HG03439 (cell line): ENCODE measurements at regions not wholly inside any gene's neighbourhood (a gene's known extent, or its start where the extent isn't known, plus 50 kb on each side); places are given as distances from the start of the nearest gene placed in this dataset.
"Not testable (repeated sequence)": the region's sequence is repeated elsewhere in the genome, so short reads cannot be mapped to it uniquely, and the experiment has no call there.

ENCODE experiments used
- ATAC-seq: cut with Tn5 transposase; IDR thresholded peaks from one replicate; pipeline ENCODE4 v1.9.1; 2021; ENCODE audit warnings: mild to moderate bottlenecking, moderate library complexity; ENCODE audit not compliant: unreplicated experiment

DNA sequence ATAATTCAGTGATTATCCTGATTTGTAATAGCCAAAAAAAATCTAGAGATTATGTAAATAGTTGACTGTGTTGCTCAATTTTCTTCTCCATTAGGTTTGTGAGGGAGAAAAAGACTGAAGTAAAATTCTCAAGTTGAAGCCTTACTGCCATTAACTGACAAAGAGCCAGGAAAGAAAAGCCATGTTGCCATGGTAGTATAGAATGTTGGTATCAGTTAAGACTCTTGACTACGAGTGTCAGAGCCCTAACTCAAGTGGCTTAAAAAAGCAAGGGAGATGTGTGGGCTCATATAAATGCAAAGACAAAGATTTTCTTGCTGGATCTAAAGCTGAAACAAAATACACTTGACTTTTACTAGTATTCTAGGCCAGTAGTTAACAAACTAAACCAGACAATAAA, 571.7 kb downstream of the KCTD16 start:
- no peak for ATAC-seq

DNA sequence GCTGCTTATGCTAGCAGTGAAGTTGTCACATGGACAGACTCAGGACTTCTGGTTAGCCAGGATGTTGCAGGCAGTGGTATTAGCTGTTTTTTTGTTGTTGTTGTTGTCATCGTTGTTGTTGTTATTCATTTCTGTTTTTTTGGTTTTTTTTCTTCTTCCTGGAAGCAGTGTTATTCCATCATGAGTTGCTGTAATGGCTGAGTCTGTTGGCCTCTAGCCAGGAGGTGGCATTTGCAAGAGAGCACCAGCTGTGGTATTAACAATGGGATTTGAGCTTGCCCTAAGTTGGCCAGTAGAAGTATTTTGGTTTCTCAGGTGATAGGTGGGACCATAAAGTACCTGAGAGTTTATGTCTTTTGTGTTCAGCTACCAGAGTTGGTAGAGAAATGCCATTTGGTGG, 561.1 kb downstream of the KCTD16 start:
- ATAC-seq, result no peak

DNA sequence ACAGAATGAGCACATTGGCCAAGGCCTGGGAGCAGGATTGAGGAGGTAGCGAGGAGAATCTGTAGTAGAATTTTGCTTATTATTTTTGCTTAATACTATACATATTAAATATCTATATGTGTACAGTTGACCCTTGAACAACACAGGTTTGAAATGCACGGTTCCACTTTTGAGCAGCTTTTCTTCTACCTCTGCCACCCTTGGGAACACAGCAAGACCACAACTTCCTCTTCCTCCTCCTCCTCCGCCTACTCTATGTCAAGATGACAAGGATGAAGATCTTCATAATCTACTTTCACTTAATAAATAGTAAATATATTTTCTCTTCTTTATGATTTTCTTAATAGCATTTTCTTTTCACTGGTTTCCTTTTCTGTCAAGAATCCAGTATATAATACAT, 541.4 kb downstream of the KCTD16 start:
- no peak for ATAC-seq

DNA sequence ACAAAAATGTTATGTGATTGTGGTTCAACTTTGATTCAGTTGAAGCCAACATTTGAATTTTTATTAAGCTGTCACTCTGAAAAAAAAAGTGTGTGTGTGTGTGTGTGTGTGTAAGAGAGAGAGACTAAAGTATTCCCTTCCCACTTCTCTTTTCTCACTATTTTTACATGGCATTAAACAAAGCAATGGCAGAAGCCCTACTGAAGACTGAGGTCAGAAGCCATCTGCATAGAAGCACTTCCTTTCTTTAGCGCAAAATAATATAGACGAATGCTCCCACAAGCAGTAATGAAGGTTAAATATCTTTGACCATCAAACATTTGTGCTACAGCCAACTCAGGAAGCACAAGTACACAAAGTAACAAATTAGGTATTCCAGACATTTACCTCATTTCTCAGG, 540.5 kb downstream of the KCTD16 start:
- no peak for ATAC-seq

DNA sequence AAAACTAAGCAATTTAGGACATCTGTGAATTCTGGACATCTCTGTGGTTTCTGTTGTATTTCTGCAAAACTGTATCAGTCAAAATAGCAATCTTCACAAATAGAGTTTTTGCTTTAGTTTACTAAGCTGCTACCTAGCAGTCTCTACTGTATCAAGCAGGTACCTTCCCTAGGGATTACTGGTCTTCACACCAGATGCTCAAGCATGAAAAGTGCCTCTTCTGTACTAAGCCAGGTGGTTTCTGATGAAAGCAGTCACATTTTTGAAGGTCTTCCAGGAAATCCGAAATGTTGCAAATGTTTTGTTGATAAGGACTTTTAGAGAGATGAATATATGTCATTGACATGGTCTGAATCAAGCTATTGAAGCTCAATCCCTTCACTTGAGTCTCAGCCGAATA, 540.0 kb downstream of the KCTD16 start:
- ATAC-seq, result no peak

DNA sequence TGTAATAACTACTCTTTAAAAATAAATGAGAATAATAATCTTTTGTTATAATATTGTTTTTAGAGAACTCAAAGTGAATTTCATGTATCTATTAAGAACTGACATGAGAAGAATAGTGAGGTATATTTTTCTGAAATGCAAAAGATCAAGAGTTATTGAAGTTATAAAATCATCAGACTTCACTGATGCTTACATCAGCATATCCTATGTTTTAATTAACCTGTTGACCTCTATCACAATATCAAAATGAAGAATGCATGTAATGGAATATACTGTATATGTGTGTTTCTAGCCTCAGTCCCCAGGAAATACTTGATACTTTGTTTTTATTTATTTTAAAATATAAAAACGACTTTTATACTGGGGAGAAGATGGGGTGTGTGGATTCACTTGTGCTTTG, 533.1 kb downstream of the KCTD16 start:
- ATAC-seq, result no peak

DNA sequence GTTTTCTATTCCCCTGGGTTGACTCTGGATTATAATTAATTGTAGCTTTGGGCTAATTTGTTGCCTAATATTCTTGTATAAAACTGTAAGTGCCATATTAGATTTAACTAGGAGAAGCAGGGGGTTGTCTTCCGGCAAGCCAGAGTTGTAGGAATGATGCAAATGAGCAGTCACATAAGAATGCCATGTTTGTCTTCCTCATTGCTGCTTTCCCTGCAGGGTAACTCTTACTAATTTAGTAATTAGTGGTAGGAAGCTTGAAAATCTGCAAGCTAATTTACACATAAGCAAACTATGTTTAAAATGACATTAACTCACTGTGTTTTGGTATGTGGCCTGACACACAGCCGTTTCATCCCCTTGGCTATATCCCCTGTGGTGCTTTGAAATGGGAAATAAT, 527.8 kb downstream of the KCTD16 start:
- no peak for ATAC-seq

DNA sequence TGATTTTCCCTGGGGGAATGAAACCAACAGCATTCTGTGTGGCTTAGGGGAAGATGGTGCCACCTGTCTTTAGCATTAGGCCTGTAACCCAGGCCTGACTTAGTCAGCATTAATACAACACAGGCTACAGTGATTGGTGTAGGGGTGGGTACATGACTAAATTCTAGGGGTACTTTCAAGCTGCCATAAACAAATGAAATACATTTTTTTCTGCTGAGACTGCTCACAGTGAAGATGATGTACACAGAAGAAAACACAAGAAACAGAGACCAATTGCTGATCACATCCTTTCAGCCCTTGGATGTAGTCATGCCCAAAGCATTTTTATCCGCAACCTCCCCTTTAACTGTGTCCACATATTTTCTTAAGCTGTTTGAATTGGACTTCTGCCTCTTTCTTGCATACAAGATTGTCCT, 527.2 kb downstream of the KCTD16 start:
- ATAC-seq, result no peak

DNA sequence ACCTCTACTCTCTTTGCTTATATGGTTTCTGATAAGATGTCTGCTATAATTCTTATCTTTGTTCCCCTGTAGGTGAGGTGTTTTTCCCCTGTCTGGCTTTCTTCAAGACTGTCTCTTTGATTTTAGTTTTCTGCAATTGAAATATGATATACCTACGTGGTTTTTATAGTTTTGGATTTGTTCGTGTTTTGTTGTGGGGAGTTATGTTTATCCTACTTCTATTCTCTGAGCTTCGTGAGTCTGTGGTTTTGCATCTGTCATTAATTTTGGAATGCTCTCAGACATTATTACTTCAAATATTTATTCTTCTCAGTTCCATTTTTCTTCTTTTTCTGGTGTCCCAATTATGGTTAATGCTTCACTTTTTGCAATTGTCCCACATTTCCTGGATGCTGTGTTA, 521.3 kb downstream of the KCTD16 start:
- ATAC-seq, result no peak

DNA sequence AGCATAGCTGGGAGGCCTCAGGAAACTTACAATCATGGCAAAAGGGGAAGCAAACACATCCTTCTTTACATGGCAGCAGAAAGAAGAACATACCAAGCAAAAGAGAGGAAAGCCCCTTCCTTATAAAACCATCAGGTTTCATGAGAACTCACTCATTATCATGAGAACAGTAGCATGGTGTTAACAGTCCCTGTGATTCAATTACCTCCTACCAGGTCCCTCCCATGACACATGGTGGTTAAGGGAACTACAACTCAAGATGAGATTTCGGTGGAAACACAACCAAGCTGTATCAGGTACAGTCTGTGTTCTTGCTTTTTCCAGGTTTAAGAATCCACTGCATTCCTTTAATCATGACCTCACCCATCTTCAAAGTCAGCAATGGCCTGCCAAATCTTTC, 514.2 kb downstream of the KCTD16 start:
- ATAC-seq, result no peak

DNA sequence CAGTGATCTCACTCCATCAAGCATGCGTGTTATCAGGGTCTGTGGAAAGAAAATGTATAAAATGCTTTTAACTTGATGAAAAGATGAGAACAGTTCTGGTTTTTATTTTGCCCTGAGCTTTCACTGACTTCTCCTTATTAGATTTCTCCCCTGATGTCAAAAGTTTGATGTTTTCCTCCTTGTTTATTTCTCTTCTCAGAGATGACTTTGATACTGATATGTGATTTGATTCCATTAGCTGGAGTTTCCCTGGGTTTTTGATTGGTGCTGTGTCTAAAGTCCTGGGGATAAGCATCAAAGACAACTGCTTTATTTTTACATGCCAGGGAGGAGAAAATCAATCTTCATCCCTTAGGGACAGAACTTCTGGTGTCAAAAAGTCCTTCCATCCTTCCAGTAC, 510.0 kb downstream of the KCTD16 start:
- ATAC-seq, result no peak

DNA sequence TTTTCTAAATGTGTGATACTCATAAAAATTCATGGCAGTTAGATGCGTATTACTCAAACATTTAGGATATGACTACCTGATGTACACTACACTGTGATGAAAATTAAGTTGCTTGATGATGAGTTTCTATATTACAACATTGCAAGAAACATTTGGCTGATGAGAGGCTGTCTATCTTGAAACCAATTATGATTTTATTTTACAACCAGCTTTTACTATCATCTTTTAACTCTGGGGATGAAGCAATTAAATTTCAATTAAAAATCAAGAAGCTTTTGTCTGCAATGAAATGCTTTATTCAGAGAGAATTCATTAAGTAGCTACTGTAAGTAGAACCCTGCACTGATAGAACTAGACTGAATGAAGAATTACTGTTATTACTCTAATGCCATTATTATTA, 500.4 kb downstream of the KCTD16 start:
- no peak for ATAC-seq

DNA sequence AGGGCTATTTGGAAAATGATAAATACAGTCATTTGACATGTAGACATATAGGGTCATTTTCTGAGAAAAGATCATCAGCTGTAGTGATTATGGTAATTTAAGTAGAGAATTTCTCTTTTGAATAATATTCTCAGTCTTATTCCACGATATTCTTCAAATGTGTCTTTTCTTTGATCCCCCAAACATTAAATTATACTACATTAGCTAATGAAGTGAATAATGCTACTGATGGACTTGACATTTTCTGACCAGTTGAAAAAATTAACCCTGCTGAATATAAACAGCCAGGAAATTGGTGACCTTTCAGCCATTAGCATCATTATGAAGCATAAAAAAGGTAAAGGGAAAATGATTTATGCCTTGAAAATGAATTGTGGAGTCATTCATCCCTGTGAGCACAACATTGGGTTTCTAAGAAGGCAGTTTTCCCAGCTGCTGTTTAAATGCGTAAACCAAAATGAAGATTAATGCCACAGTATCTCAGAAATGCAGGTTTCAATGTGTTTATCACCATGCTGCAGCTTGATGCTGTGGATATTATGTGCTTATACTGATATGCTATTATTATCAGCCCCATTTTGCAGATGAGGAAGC, 489.1 kb downstream of the KCTD16 start:
- ATAC-seq, result no peak

DNA sequence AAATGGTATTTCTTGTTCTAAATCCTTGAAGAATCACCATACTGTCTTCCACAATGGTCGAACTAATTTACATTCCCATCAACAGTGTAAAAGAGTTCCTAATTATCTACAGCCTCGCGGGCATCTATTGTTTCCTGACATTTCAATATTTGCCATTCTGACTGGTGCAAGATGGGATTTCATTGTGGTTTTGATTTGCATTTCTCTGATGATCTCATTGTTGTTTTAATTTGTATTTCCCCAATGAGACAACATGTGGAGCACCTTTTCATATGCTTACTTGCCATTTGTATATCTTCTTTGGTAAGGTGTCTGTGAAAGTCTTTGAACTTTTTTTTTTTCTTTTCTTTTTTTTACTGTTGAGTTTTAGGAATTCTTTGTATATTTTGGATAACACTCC, 473.6 kb downstream of the KCTD16 start:
- ATAC-seq, result no peak

DNA sequence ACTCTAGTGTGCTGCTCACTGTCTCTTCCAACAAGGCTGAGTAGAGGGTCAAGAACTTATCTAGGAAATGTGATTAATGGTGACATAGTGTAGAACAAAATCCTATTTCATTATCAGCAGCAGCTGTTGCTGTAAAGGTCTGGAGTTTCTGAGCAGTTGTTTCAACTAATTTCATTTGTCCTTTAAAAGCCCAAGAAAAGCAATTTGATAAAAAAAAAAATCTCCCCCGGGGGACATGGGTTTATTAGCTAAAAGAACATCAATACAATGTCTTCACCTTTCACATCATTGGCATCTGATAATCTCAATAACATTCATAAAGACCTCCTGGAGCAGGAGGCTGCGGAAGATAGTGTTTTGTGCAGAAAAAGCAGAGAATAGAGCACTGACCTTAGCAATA, 468.1 kb downstream of the KCTD16 start:
- ATAC-seq, result no peak

DNA sequence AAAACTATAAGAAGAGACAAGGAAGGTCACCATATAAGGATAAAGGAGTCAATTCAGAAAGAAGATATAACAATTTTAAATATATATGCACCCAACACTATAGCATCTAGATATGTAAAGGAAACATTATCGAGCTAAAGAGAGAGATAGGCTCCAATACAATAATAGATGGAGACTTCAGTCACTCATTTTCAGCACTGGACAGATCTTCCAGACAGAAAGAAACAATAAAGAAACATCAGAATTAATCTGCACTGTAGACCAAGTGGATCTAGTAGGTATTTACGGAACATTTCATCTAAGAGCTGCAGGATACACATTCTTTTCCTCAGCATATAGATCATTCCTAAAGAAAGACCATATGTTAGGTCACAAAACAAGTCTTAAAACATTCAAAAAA, 463.5 kb downstream of the KCTD16 start:
- no peak for ATAC-seq

DNA sequence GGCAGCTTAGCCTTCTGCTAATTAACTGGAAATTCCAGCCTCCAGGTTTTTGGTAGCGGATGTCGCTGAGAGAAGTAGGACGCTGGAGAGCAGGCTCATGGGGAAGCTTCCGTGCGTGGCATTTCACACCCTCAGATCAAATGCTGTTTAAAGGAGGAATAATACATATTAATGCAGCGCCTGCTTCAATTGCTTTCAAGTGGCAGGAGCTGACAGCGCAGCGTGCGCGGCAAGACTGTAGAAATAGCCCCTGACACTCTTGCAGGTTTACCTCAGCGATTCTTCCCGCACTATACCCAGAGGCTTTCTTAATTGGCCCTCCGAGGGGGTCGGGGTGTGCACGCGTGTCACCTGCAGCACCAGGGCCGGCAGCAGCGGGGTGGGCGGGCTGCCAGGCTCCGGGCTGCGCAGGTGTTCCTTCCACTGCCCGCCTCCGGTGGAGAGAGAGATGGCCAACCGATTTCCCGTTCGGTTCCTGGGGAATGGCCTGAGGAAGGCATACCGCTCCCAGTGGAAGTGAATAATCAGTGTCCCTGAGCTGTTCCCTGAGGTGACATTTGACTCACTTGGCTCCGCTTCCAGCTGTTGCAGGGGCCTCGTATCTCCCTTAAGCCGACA, 427.9 kb downstream of the KCTD16 start:
- no peak for ATAC-seq

DNA sequence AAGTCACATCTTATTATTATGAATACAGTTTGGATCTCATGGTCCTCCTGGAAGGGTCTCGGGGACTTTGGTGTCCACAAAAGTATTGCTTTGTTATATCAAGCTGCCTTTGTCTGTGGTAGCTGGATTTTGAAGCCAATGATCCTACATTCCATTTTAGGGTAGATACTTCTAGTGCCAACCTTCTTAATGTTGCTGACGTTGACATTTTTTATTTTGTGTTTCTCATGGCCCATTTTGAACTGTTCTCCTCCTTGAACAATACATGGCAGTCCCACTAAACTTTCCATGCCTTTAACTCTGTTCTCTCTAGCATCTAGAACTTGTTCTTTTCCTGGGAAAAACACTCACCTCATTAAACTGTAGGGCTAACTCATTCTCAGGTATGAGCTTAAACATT, 425.8 kb downstream of the KCTD16 start:
- ATAC-seq, result no peak

DNA sequence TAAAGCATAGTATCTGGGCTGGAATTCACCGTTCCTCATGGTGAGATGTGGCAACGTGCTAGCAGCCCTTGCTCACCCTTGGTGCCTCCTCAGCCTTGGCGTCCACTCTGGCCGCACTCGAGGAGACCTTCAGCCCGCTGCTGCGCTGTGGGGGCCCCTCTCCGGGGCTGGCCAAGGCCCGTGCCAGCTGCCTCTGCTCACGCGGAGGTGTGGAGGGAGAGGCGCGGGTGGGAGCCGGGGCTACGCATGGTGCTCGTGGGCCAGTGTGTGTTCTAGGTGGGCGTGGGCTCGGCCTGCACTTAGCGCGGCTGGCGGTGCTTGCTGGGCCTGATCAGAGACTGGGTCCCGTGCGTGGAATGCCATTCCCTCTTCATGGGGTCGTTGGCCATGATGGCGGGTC, 424.2 kb downstream of the KCTD16 start:
- no peak for ATAC-seq

DNA sequence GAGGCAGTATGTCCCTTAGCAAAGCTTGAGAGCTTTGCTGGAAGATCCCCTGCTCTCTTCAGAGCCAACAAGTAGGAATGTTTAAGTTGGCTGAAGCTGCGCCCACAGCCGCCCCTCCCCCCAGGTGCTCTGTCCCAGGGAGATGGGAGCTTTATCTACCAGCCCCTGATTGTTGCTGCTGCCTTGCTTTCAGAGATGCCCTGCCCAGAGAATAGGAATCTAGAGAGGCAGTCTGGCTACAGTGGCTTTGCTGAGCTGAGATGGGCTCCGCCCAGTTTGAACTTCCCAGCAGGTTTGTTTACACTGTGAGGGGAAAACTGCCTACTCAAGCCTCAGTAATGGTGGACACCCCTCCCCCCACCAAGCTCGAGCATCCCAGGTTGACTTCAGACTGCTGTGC, 423.6 kb downstream of the KCTD16 start:
- not testable (repeated sequence) for ATAC-seq

DNA sequence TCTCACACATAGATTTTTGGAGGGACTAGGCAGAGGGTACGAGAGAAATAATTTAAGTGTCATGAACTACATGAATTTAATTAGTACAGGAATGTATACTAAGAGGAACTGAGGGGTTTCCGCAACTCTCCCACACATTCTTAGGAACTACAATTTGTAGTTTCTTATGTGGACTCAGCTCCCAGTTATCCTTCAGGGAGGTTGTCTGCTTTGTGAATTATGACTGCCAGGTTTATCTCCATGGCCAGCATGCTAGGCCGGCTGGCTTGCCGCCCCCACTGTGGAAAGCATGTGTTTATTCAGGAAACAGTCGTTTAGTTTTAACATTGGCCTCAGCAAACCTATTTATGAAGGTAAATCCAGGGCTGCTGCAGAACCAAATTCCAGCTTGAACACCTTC, 415.0 kb downstream of the KCTD16 start:
- no peak for ATAC-seq

DNA sequence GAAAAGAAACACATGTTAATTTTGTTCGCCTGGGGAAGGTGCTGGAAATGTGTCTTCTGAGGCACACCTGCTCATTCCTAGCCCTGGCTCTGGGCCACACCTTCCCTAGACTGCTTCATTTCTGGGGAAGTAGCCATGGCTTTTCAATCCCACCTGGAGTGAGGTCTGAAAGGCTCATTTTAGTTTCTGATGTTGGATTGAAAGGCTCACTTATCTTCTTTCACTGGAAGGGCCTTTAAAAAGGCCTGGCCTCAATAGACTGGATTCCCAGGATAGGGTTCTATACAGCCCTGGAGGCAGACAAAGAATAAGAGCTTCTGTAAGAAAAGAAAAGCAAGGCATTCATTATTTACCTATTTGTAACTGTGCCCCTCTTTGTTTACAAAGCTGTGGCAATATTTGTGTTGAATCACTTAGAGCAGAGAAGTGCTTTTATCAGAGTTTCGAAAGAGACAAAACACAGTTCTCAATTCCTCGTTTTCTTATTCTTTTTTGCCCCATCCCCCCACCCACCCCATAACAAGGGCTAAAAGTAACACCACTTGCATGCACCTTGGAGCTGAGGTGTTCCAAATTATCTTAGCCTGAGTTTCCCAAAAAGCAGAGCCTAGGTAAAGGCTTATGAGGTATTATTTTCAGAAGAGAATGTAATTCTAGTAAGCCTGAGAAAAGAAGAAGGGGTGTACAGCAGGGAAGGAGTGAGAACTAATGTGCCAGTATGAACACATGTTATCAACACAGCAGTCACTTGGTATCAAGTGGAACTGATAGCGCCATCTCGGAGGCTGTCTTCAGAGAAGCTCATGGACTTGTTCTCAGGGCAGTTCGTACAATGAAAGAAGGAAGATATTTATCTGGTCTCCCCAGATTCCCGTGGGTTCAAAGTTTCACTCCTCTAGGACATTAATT, 413.1 kb downstream of the KCTD16 start:
- no peak for ATAC-seq
